ENCODE measurements at regions not wholly inside any gene's neighbourhood (a gene's known extent, or its start where the extent isn't known, plus 50 kb on each side); places are given as distances from the start of the nearest gene placed in this dataset.

- CTCF ChIA-PET = no interaction called here
- Histone ChIP-seq H3K27me3 (replicated peaks in 2 of 5; ENCODE audit: control insufficient read depth in 4 of 5, insufficient read depth in 5 of 5, low read length in 4 of 5) (no peaks in the 10 kb centered on the region), H3K36me3 (ENCODE audit: control insufficient read depth in 4 of 4, insufficient read depth in 4 of 4, low read length in 3 of 4) (no peaks in the 10 kb centered on the region), H3K4me3 (ENCODE audit: control insufficient read depth in 1 of 7, extremely low read depth in 1 of 7, insufficient read depth in 4 of 7, low read depth in 2 of 7, low read length in 6 of 7) (no peak overlapping the region), H3K4me1 (ENCODE audit: control extremely low read depth in 1 of 4, control insufficient read depth in 4 of 4, insufficient read depth in 4 of 4, low read length in 3 of 4) (no peaks in the 10 kb centered on the region), H3K27ac (ENCODE audit: insufficient read depth in 1 of 2, low read depth in 1 of 2, low read length in 2 of 2, poor library complexity in 1 of 2, severe bottlenecking in 2 of 2) (no peak overlapping the region), H3K9me3 (ENCODE audit: control extremely low read depth in 1 of 5, control insufficient read depth in 4 of 5, insufficient read depth in 2 of 5, low read depth in 1 of 5, low read length in 4 of 5) (no peaks in the 10 kb centered on the region)
- WGBS (ENCODE audit: insufficient coverage) = 100% methylated on average over 2 of the region's 4 CpGs
- POLR2A ChIA-PET = no interaction called here
- no peak for DNase-seq
Observed at GRCh38 chr12:19005257-19005801, 124.2 kb upstream of the PLEKHA5 start.

GRCh38 chr12:19006626-19007137, 122.9 kb upstream of the PLEKHA5 start:
- POLR2A ChIA-PET = no interaction called here
- DNase-seq = no peak
- H3K4me3 ChIP-seq (ENCODE audit: control insufficient read depth in 1 of 7, extremely low read depth in 1 of 7, insufficient read depth in 4 of 7, low read depth in 2 of 7, low read length in 6 of 7) = no peak overlapping the region
- H3K27me3 ChIP-seq (replicated peaks in 2 of 5; ENCODE audit: control insufficient read depth in 4 of 5, insufficient read depth in 5 of 5, low read length in 4 of 5) = no peaks in the 10 kb centered on the region
- no CpG with 5 or more reads among the region's 1 CpG for WGBS (ENCODE audit: insufficient coverage)
- CTCF ChIA-PET = no interaction called here
- H3K36me3 ChIP-seq (ENCODE audit: control insufficient read depth in 4 of 4, insufficient read depth in 4 of 4, low read length in 3 of 4) = no peaks in the 10 kb centered on the region
- H3K9me3 ChIP-seq (ENCODE audit: control extremely low read depth in 1 of 5, control insufficient read depth in 4 of 5, insufficient read depth in 2 of 5, low read depth in 1 of 5, low read length in 4 of 5) = no peaks in the 10 kb centered on the region
- no peaks in the 10 kb centered on the region for H3K4me1 ChIP-seq (ENCODE audit: control extremely low read depth in 1 of 4, control insufficient read depth in 4 of 4, insufficient read depth in 4 of 4, low read length in 3 of 4)
- H3K27ac ChIP-seq (ENCODE audit: insufficient read depth in 1 of 2, low read depth in 1 of 2, low read length in 2 of 2, poor library complexity in 1 of 2, severe bottlenecking in 2 of 2) = no peak overlapping the region

GRCh38 chr12:19008102-19008501, 121.4 kb upstream of the PLEKHA5 start:
- no peak overlapping the region for H3K27ac ChIP-seq (ENCODE audit: insufficient read depth in 1 of 2, low read depth in 1 of 2, low read length in 2 of 2, poor library complexity in 1 of 2, severe bottlenecking in 2 of 2)
- no peak for DNase-seq
- WGBS (ENCODE audit: insufficient coverage) = no CpG with 5 or more reads among the region's 2 CpGs
- H3K36me3 ChIP-seq (ENCODE audit: control insufficient read depth in 4 of 4, insufficient read depth in 4 of 4, low read length in 3 of 4) = no peaks in the 10 kb centered on the region
- H3K4me3 ChIP-seq (ENCODE audit: control insufficient read depth in 1 of 7, extremely low read depth in 1 of 7, insufficient read depth in 4 of 7, low read depth in 2 of 7, low read length in 6 of 7) = no peak overlapping the region
- POLR2A ChIA-PET = no interaction called here
- H3K4me1 ChIP-seq (ENCODE audit: control extremely low read depth in 1 of 4, control insufficient read depth in 4 of 4, insufficient read depth in 4 of 4, low read length in 3 of 4) = no peaks in the 10 kb centered on the region
- no peaks in the 10 kb centered on the region for H3K9me3 ChIP-seq (ENCODE audit: control extremely low read depth in 1 of 5, control insufficient read depth in 4 of 5, insufficient read depth in 2 of 5, low read depth in 1 of 5, low read length in 4 of 5)
- no peaks in the 10 kb centered on the region for H3K27me3 ChIP-seq (replicated peaks in 2 of 5; ENCODE audit: control insufficient read depth in 4 of 5, insufficient read depth in 5 of 5, low read length in 4 of 5)
- CTCF ChIA-PET = no interaction called here

GRCh38 chr12:19010087-19010486, 119.4 kb upstream of the PLEKHA5 start:
- DNase-seq = no peak
- Histone ChIP-seq H3K9me3 (ENCODE audit: control extremely low read depth in 1 of 5, control insufficient read depth in 4 of 5, insufficient read depth in 2 of 5, low read depth in 1 of 5, low read length in 4 of 5) (no peaks in the 10 kb centered on the region), H3K4me1 (ENCODE audit: control extremely low read depth in 1 of 4, control insufficient read depth in 4 of 4, insufficient read depth in 4 of 4, low read length in 3 of 4) (no peaks in the 10 kb centered on the region), H3K4me3 (ENCODE audit: control insufficient read depth in 1 of 7, extremely low read depth in 1 of 7, insufficient read depth in 4 of 7, low read depth in 2 of 7, low read length in 6 of 7) (no peak overlapping the region), H3K27ac (ENCODE audit: insufficient read depth in 1 of 2, low read depth in 1 of 2, low read length in 2 of 2, poor library complexity in 1 of 2, severe bottlenecking in 2 of 2) (no peak overlapping the region), H3K36me3 (ENCODE audit: control insufficient read depth in 4 of 4, insufficient read depth in 4 of 4, low read length in 3 of 4) (no peaks in the 10 kb centered on the region), H3K27me3 (replicated peaks in 2 of 5; ENCODE audit: control insufficient read depth in 4 of 5, insufficient read depth in 5 of 5, low read length in 4 of 5) (no peaks in the 10 kb centered on the region)
- WGBS (ENCODE audit: insufficient coverage) = 90% methylated on average over 3 of the region's 3 CpGs
- CTCF ChIA-PET = no interaction called here
- POLR2A ChIA-PET = no interaction called here

GRCh38 chr12:19010726-19011125, 118.8 kb upstream of the PLEKHA5 start:
- POLR2A ChIA-PET = no interaction called here
- H3K27ac ChIP-seq (ENCODE audit: insufficient read depth in 1 of 2, low read depth in 1 of 2, low read length in 2 of 2, poor library complexity in 1 of 2, severe bottlenecking in 2 of 2) = no peak overlapping the region
- no peaks in the 10 kb centered on the region for H3K27me3 ChIP-seq (replicated peaks in 2 of 5; ENCODE audit: control insufficient read depth in 4 of 5, insufficient read depth in 5 of 5, low read length in 4 of 5)
- H3K4me1 ChIP-seq (ENCODE audit: control extremely low read depth in 1 of 4, control insufficient read depth in 4 of 4, insufficient read depth in 4 of 4, low read length in 3 of 4) = no peaks in the 10 kb centered on the region
- no peak for DNase-seq
- WGBS (ENCODE audit: insufficient coverage) = 98% methylated on average over 10 of the region's 10 CpGs
- H3K9me3 ChIP-seq (ENCODE audit: control extremely low read depth in 1 of 5, control insufficient read depth in 4 of 5, insufficient read depth in 2 of 5, low read depth in 1 of 5, low read length in 4 of 5) = no peaks in the 10 kb centered on the region
- CTCF ChIA-PET = no interaction called here
- no peaks in the 10 kb centered on the region for H3K36me3 ChIP-seq (ENCODE audit: control insufficient read depth in 4 of 4, insufficient read depth in 4 of 4, low read length in 3 of 4)
- no peak overlapping the region for H3K4me3 ChIP-seq (ENCODE audit: control insufficient read depth in 1 of 7, extremely low read depth in 1 of 7, insufficient read depth in 4 of 7, low read depth in 2 of 7, low read length in 6 of 7)

GRCh38 chr12:19012965-19013364, 116.6 kb upstream of the PLEKHA5 start:
- CTCF ChIA-PET = no interaction called here
- Histone ChIP-seq H3K4me3 (ENCODE audit: control insufficient read depth in 1 of 7, extremely low read depth in 1 of 7, insufficient read depth in 4 of 7, low read depth in 2 of 7, low read length in 6 of 7) (no peak overlapping the region), H3K9me3 (ENCODE audit: control extremely low read depth in 1 of 5, control insufficient read depth in 4 of 5, insufficient read depth in 2 of 5, low read depth in 1 of 5, low read length in 4 of 5) (no peaks in the 10 kb centered on the region), H3K4me1 (ENCODE audit: control extremely low read depth in 1 of 4, control insufficient read depth in 4 of 4, insufficient read depth in 4 of 4, low read length in 3 of 4) (no peaks in the 10 kb centered on the region), H3K36me3 (ENCODE audit: control insufficient read depth in 4 of 4, insufficient read depth in 4 of 4, low read length in 3 of 4) (no peaks in the 10 kb centered on the region), H3K27ac (ENCODE audit: insufficient read depth in 1 of 2, low read depth in 1 of 2, low read length in 2 of 2, poor library complexity in 1 of 2, severe bottlenecking in 2 of 2) (no peak overlapping the region), H3K27me3 (replicated peaks in 2 of 5; ENCODE audit: control insufficient read depth in 4 of 5, insufficient read depth in 5 of 5, low read length in 4 of 5) (no peaks in the 10 kb centered on the region)
- 100% methylated on average over 1 of the region's 3 CpGs for WGBS (ENCODE audit: insufficient coverage)
- POLR2A ChIA-PET = no interaction called here
- DNase-seq = no peak

GRCh38 chr12:19014240-19014639, 115.3 kb upstream of the PLEKHA5 start:
- ChIA-PET POLR2A (no interaction called here), CTCF (no interaction called here)
- WGBS (ENCODE audit: insufficient coverage) = 100% methylated on average over 1 of the region's 2 CpGs
- Histone ChIP-seq H3K4me3 (ENCODE audit: control insufficient read depth in 1 of 7, extremely low read depth in 1 of 7, insufficient read depth in 4 of 7, low read depth in 2 of 7, low read length in 6 of 7) (no peak overlapping the region), H3K9me3 (ENCODE audit: control extremely low read depth in 1 of 5, control insufficient read depth in 4 of 5, insufficient read depth in 2 of 5, low read depth in 1 of 5, low read length in 4 of 5) (no peaks in the 10 kb centered on the region), H3K4me1 (ENCODE audit: control extremely low read depth in 1 of 4, control insufficient read depth in 4 of 4, insufficient read depth in 4 of 4, low read length in 3 of 4) (no peaks in the 10 kb centered on the region), H3K36me3 (ENCODE audit: control insufficient read depth in 4 of 4, insufficient read depth in 4 of 4, low read length in 3 of 4) (no peaks in the 10 kb centered on the region), H3K27ac (ENCODE audit: insufficient read depth in 1 of 2, low read depth in 1 of 2, low read length in 2 of 2, poor library complexity in 1 of 2, severe bottlenecking in 2 of 2) (no peak overlapping the region), H3K27me3 (replicated peaks in 2 of 5; ENCODE audit: control insufficient read depth in 4 of 5, insufficient read depth in 5 of 5, low read length in 4 of 5) (no peaks in the 10 kb centered on the region)
- DNase-seq = no peak
